Stimulated activated CD4-positive, alpha-beta T cell treated with anti-CD3 and anti-CD28 coated beads, TNF-alpha, amount 100 ng/mL, for 48 hours (primary cell): ENCODE measurements at regions not wholly inside any gene's neighbourhood (a gene's known extent, or its start where the extent isn't known, plus 50 kb on each side); places are given as distances from the start of the nearest gene placed in this dataset.

ENCODE experiments used
- DNase-seq, 3 donors: peaks; one replicate each; pipeline ENCODE4 v3.0.0-alpha.2; 2020; ENCODE audit warnings: low read depth in 3 of 3

DNA sequence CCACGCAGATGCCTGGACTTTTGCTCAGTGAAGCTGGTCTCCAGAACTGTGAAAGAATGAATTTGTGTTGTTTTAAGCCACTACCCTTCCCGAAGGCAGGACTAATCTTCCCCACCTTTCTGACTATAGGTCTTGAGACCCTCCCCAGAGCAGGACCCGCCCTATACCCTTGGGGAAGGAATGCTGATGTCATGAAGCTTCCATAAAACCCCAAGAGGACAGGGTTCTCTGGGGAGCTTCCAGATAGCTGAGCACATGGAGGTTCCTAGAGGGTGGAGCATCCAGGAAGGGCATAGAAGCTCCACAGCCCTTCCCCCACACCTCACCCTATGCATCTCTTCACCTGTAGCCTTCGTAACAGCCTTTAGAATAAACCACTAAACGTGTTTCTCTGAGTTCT, 287.8 kb downstream of the SOX9 start:
- DNase-seq = no peak

DNA sequence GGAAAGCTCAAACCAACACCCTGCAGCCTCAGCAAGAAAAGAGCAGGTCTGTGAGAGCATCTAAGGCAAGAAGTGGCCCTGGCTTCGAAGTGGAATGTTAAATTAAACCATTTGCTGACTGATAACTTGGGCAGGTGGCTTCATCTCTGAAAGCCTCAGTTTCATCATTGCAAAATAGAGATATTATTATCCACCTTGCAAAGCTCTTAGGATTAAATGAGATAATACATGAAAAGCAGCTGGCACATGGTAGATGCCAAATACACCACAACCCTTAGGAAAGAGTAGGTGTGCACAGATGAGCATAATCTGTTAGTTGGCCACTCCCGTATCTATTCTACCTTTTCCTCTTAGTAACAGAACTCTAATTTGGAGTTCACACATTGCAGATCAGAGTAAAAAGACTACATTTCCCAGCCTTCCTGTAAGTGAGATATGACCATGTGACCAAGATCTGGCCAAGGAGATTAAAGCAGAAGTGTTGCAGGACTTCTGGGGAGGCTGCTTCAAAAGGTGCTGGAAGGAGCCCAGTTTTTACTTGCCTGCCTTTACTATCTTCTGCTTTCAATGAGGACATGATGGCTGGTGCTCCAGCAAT, 288.7 kb downstream of the SOX9 start:
- no peak for DNase-seq

DNA sequence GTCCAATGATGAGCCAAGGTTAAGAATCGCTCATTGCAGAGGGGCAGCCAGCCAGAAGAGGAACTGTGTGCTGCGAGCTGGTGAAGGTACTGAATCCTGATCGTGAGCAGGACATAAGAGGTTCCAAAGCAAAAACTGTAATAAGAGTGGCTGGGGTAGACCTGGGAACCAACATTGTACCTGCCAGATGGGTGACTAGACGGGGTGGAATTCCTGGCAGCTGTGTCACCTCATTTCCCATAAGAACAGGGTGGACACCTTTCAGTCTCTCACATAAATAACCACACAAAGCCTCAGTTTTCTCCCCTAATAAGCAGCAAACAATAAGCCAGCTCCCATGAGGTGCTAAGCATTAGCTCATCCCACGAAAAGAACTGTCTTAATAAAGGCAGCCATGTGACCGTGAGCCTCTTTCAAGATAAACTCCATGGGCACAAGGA, 290.3 kb downstream of the SOX9 start:
- no peak for DNase-seq

DNA sequence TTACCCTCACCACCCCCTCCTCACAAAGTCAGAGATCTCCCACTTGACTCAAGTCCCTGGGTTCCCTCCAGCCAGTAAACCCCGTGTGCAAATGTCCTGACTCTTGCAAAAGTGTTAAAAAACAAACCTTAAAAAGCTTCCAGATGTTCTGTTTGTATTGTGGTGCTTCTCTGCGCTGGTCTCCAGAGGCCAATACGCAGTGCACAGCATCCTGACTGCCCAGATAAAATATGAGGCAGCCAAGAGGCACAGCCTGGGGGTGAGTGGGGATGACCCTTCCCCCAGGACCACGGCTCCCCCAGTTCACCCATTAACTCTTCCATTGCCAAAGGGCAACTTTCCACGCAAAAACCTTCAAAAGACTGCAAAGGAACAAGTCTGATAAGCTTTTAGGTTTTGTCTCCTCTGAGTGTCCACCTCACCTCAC, 291.8 kb downstream of the SOX9 start:
- no peak for DNase-seq

DNA sequence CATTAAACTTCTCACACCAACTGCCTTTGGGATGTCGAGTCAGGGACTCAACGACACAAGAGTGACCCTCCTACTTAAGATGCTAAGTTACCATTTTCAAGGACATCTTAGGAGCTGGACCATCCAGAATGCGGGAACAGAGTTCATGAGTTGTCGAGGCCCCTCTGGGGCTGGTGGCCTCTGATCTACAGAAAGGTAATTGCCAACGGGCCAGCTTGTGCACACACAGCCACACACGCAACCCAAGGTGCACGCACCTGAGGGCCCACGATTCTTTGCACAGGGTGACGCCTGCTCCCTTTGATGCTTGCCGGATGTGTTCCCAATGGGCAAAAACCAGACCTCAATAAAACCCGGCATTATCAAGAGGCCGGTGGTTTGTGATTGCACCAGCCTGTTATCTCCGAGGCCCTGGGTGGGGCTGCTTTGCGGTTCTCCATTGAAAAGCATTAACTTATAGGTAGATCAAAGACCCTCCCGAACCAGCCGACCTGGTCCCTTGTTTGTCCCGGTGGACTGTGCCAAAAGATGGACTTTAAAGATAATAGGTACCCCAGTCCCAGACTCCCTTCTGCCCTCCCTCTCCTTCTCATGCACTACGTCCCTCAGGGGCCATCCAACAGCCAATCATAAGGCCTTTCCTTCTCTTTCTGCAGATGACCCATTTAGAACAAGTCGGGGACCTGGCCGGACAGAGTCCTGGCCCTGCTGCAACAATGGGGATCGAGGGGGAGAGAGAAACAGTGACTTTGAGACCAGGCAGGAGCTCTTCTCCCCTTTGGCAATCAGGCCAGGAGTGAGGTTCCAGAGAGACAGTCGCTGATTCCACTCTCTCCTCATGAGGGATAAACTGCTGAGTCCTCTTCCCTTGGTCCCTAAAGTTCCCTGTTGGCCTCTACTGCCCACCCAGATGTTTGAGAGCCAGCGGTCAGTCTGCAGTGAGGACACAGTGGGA, 292.5 kb downstream of the SOX9 start:
- DNase-seq = no peak

DNA sequence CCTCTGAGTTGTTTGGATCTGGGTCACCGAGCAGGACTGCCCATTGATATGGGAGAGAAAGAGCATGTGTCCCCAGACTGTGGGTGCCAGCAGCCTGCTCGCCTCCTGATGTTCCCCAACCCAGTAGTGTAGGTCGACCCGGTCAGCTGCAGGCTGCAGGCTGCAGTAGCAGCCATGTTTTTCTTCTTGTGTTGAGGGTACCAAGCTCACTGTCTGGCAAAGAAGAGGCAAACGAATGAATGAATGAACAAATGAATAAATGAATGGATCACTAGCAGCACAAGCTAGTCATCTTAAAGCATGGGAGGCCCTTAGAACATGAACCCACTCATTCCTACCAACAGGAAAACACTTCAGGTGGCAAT, 293.2 kb downstream of the SOX9 start:
- DNase-seq = no peak

DNA sequence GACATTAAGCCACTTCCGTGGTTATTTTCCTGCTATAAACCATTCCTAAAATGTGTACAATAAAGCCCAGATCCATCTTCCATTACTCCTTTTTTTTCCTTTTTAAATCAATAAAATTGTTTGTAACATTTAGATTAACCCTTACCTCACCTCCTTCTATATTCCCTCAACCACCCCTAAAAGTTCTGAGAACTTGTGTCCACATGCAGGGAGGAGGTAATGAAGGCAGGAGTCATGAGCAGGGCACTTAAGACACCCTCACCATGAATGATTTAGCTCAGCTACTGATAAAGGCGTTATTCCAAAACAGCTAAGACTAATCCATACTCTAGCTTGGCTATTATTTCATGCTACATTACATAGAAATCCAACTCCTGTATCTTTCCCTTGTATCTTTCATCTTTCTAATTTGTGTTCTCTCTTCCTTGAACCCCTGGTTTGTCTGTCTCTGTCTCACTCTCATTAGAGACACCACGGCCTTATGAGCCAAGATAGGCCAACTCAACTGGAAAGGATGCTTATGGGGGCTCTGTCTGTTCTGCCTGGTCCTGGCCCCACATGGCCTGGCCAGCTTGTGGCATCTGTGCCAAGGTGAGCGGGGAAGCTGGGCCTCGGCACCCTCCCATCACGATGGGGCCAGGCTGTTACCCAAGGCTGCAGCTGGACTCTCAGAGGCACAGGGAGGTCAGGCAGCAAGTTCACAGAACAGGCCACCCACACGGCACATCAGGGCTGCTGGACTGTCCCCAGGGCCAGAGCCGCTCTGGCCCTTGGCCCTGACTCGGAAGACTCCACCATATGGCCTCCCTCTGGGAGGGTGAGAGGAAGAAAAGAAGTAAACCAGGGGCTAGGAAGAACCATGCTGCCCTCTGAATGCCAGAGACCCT, 294.4 kb downstream of the SOX9 start:
- DNase-seq = no peak

DNA sequence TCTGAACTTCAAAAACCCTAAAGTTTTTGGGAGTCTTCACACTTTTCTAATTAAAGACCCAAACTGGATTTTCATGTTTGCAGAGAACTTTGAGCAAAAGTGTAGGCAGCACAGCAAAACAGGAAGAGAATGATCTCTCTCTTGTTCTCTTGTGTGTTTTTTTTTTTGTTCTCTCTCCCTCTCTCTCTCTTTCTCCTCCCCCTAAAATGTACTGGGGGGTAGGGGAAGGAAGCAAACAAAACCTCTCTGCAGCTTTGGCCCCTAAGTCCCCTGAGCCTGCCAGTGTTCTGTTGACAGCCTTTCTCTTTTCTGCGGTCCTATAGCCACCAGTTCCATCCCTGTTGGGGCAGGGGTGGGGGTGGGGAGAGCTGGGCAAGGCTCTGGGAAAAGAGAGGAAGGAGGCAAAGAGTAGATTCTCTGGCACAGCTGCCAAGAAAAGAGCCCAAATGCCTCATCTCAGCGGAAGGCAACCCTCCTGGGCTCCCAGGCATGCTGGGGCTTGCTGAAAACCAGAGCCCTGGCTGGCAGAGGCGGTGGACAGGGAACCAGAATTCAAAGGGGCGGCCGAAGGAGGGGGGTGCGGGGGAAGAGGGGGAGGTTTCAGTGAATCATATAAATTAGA, 295.3 kb downstream of the SOX9 start:
- DNase-seq = no peak

DNA sequence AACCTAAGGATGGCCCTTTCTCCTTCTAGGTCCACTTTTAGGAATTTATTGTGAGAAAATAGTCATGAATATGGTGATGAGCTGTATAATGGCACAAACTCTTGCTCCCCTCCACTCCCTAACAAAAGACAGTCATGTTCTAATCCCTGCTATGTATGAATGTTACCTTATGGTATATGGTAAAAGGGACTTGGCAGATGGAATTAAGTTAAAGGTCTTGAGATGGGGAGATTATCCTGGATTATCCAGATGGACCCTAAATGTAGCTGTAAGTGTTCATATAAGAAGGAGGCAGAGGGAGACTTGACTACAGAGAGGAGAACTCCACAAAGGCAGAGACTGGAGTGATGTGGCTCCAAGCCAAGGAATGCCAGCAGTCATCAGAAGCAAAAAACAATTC, 296.1 kb downstream of the SOX9 start:
- no peak for DNase-seq

DNA sequence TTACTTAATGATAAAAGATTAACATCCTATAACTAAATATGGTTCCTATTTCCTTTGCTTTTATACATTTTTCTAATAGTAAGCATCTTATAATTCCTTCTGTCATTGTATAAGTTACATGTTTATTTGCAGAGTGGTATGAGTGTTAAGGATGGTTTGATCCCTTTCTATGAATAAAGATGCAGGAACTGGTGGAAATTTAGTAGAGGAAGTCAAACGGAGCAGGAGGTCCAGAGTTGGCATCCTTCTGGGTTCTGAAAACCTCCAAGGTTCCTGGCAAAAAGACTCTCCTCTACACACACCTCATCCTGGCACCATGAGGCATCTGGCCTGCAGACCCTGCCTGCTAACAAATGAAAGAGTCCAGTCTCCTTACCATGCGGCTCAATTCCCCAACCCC, 296.8 kb downstream of the SOX9 start:
- DNase-seq = no peak

DNA sequence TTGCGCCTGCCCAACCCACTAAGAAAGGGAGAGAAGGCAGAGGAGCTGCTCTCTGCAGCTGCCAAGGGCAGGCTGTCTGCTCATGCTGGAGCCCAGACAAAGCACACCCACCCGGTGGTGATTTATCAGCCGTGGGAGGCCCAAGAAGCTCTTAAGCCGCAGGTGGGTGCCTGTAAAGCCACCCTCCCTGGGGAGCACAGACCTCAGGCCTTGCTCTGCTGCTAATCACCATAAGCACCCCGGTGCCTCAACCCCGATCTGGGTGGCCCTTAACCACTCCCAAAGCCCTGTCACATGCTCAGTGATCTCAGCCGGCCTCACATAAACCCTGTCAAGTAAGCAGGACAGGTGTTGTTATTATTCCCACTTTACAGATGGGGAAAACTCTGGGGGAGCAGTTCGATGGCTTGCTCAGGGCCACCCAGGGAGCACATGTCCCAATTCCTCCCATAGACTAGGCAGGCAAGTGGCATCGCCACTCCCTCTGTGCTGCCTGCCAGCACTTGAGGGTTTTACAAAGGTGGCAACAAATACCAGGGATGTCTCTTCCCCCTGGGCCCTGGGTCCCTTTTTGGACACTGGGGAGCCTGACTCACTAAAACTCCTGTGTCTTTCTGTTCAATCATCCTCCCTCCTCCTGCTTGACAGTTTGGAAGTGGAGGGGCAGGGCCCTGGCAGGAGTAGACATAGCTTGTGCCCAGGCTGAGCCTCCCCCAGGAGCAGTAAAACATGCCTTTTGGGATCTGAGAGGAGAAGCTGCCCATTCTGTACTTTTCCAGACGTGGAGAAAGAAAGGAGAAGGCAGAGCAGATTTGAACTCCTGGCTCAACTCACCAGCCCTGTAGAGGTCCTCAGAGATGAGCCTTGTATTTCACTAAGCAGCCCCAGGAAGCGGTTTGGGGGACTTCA, 299.3 kb downstream of the SOX9 start:
- DNase-seq = no peak

DNA sequence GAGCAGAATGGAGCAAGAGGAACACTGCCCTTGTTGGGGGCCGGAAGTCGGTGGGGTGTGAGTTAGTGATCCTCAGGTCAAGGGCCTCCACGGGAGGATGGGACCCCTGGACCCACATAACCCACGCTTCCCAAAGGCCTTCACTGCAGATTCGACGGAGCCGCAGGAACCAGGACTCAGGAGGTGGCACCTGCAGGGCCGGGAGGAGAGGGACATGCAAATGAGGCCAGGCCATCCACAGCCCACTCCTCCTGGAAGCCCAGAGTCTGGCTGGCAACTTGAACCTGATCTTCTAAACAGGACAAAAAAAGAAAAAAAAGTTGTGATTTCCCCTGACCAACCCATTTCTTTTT, 299.9 kb downstream of the SOX9 start:
- no peak for DNase-seq

DNA sequence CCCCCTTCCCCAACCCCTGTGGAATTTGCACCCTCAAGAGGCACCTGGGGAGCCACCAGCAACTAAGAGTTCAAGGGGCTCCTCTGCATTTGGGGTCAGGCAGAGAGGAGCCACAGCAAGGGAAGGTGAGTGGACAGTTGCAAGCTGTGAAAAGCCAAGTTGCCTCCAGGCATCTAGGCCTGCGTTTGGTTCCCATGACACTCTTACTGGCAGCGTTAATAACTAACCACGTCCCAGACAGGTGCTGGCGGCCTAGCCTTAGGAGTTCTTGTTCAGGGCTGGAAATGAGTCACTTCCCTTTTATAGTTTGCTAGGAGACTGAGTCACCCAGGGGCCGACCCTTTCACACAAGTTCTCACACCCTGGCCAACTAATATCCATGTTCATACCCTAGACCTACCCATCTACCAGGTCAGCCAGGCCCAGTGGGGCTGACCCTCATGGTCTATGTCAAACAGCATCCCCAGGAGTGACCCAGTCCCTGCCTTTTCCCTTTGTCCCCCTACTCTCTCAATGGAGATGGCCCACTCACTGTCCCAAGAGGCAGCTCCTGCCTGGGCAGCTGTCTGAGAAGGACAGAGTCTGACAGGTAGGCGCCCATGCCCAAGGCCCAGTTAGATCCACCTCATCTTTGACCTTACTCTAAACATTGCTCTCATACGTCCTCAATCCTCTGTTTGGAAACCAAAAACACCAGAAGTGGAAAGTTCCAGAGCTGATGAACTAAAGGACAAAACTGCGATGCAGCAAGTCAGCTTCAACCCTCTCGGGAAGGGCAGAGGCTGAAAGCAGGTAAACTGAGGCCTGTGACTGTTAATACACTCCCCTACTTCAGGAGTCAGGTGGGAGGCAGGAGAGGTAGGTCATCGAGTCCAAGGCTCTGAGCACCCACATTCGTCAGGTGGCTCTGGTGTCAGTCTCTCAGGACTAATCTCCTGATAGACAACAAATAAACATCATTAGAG, 300.6 kb downstream of the SOX9 start:
- DNase-seq = peak in 2 of 3 donors; percentile 27 to 32

DNA sequence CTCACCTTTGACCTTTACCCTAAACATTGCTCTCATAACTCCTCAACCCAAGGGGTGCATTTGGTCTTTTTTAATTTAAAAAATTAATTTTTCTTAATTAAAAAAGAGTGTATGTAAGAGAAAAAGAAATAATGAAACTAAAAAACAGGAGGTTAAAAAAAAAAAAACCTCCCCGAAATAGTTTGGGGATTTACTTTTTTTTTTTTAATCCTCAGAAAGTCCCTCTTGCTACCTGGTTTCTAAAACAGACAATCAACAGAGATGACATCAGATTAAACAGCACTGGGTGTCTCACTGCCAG, 301.3 kb downstream of the SOX9 start:
- no peak for DNase-seq

DNA sequence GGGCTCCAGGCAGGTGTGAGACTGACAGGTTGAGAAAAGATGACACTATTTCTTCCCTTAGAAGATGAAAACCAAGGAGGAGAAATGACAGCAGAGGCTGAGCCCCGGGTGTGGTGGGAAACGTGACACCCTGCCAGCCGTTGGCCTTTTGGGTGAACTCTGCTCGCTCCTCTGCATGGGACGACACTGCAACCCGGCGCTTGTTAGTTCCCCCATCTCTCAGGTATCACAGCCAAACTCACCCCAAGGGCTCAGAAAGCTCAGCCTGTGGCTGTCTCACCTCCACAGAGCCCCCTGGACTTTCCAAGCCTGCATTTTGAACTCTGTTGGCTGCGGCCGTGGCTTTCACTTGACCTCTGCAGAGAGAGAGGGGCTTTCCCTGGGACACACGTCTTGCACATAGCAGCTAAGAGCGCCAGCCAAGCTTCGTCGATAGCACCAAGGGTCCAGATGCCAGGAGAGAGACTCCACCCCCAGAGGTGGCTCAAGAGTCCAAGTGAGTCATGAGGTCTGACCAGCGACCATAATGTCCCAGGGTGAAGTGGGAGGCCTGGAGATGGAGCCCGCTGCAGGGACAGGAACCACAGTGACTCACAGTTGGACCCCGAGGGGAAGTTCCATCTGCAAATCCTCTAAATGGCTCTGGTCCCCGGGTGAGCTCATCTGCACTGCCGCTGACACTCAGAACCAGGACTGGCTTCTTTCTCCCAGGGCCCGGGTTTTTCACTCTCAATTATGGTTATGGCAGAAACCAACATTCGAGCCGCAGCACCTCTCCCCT, 301.9 kb downstream of the SOX9 start:
- DNase-seq = peak in 1 of 3 donors; percentile 9

DNA sequence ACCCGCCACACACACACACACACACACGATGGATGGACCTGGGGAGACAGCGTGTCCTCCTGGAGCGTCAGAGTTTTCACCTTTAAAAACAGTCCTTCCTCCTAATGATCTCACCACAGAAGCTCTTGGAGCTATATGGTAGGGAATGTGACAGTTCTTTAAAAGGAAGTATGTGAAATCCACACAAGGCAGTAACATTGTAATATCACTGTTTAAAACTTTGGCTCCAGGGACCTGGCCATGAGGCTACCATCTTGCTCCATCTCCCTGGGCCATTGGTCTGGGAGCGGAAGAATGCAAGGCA, 302.4 kb downstream of the SOX9 start:
- DNase-seq = no peak

DNA sequence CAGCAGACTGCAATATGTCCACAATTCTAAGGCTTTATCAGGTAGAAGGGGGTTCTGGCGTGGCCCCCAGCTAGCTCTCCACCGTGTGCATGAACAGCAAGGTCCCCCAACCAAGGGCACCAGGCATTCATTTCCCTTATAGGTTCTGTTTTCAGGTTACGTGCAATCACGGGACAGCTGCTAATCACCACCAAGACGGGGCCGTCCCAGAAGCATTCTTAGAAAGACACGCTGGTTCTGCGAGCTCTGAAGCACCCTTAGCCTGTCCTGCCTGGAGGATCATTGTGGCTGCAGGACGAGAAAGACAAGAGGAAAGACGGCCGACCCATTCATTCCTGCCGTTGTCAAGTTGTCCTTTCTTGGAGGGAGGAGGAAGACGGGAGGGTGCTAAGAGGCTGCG, 302.9 kb downstream of the SOX9 start:
- DNase-seq = no peak

DNA sequence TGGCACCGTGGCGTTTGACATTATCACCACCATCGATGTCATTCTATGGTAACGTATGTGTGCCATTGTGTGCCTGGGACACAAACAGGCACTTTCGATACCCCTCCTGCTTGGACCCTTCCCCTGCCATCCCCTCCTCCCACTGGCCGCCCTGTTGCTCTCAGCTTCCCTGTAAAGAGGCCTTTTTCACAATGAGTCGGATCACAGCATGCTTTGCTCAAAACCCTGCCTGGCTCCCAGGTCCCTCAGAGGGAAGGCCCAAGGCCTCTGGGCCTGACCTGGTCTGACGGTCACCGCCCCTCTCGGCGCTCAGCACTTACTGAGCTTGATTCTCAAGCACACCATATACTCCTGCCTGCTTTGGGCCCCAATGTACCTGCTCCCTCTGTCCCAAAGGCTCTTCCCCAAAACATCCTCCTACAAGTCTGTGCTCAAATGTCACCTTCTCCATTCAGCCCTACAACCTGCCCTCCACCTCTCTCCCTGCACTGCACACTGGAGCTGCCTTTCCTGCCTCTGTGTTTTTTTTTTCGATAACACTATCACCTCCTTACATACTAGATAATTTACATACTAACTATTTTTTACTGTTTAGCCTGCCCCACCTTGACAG, 303.8 kb downstream of the SOX9 start:
- no peak for DNase-seq
